ENCODE measurements at regions not wholly inside any gene's neighbourhood (a gene's known extent, or its start where the extent isn't known, plus 50 kb on each side); places are given as distances from the start of the nearest gene placed in this dataset.

DNA sequence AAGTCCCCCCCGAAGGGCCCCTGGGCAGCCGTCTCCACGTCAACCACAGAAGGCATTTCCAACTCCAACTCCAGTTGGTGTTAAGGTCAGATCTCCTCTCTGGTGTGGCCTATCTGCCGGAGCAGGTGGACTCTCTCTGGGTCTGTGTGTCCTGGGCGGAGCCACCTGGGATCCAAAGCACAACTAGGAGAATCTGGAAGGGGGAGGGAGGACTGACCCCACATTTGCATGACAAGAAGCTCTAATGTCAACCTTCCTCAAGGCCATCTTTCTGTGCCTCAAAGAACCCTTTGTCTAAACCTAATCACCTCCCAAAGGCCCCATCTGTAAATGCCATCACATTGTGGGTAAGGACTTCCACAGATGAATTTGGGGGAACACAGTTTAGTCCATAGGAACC, 381.5 kb downstream of the UQCRFS1 start (continued):
- TF ChIP-seq, protein P1, sequence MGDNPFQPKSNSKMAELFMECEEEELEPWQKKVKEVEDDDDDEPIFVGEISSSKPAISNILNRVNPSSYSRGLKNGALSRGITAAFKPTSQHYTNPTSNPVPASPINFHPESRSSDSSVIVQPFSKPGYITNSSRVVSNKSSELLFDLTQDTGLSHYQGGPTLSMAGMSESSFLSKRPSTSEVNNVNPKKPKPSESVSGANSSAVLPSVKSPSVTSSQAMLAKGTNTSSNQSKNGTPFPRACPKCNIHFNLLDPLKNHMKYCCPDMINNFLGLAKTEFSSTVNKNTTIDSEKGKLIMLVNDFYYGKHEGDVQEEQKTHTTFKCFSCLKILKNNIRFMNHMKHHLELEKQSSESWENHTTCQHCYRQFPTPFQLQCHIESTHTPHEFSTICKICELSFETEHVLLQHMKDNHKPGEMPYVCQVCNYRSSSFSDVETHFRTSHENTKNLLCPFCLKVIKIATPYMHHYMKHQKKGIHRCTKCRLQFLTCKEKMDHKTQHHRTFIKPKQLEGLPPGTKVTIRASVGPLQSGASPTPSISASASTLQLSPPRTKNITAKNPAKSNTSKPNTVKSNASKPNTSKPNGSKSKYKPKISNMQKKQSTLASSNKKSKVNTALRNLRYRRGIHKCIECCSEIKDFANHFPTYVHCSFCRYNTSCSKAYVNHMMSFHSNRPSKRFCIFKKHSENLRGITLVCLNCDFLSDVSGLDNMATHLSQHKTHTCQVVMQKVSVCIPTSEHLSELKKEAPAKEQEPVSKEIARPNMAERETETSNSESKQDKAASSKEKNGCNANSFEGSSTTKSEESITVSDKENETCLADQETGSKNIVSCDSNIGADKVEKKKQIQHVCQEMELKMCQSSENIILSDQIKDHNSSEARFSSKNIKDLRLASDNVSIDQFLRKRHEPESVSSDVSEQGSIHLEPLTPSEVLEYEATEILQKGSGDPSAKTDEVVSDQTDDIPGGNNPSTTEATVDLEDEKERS (tag by site-specific recombination; IDR thresholded peaks at IDR 0.05), result no peak

DNA sequence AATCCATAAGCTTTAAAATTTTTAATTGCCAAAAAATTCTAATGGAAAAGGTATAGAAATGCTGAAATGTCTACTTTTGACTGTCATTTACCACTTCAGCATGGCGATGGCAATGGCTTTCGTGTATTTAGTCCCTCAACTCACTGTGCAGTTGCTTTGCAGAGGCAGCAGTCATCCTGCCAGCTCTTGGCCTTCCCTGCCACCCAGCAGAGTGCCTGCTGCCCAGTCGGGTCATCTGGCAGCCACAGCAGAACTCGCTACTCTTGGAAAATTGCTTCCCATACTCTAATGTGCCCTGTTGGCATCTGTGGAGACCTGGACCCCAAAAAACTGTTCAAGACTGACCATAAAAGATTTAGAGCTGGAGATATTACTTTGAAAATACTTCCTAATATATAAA, 383.2 kb downstream of the UQCRFS1 start:
- POLR2A ChIA-PET, result no interaction called here
- H3K4me3 ChIP-seq (ENCODE audit: low read depth, low read length), result no peak overlapping the region
- H3K27ac ChIP-seq (ENCODE audit: extremely low read depth, low read depth, low read length), result no peak overlapping the region
- H3K36me3 ChIP-seq (ENCODE audit: control insufficient read depth in 2 of 2, insufficient read depth in 1 of 2, low read length in 2 of 2), result no peaks in the 10 kb centered on the region
- H3K4me1 ChIP-seq (ENCODE audit: control insufficient read depth, insufficient read depth, low read length), result no peaks in the 10 kb centered on the region
- H3K9me3 ChIP-seq (ENCODE audit: control insufficient read depth, insufficient read depth, low read depth, low read length), result no peaks in the 10 kb centered on the region
- TF ChIP-seq ZNF211 (tag by site-specific recombination; IDR thresholded peaks at IDR 0.05; ENCODE audit: low read depth) (no peak), ZNF155 (tag by site-specific recombination; IDR thresholded peaks at IDR 0.05) (no peak), KLF1 (tag by site-specific recombination; IDR thresholded peaks at IDR 0.05) (no peak), ZNF658 (tag by site-specific recombination; IDR thresholded peaks at IDR 0.05) (no peak), SP2 (tag by site-specific recombination; IDR thresholded peaks at IDR 0.05) (no peak), ZNF600 (tag by site-specific recombination; IDR thresholded peaks at IDR 0.05) (no peak), ZNF138 (tag by site-specific recombination; IDR thresholded peaks at IDR 0.05; ENCODE audit: borderline replicate concordance) (no peak), SCRT2 (tag by site-specific recombination; IDR thresholded peaks at IDR 0.05) (no peak), ZNF112 (tag by site-specific recombination; IDR thresholded peaks at IDR 0.05) (no peak), ZNF837 (tag by site-specific recombination; IDR thresholded peaks at IDR 0.05) (no peak), ZNF791 (tag by site-specific recombination; IDR thresholded peaks at IDR 0.05) (no peak)
- TF ChIP-seq, protein P2, sequence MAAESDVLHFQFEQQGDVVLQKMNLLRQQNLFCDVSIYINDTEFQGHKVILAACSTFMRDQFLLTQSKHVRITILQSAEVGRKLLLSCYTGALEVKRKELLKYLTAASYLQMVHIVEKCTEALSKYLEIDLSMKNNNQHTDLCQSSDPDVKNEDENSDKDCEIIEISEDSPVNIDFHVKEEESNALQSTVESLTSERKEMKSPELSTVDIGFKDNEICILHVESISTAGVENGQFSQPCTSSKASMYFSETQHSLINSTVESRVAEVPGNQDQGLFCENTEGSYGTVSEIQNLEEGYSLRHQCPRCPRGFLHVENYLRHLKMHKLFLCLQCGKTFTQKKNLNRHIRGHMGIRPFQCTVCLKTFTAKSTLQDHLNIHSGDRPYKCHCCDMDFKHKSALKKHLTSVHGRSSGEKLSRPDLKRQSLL (tag by site-specific recombination; IDR thresholded peaks at IDR 0.05), result no peak
- CTCF ChIA-PET, result interaction anchor here (0.6 to 1.6 kb wide), 6 partner anchors 10 to 1636 kb away, joined by 3 to 7 read pairs (median 4); no protein-coding TSS in a partner anchor

DNA sequence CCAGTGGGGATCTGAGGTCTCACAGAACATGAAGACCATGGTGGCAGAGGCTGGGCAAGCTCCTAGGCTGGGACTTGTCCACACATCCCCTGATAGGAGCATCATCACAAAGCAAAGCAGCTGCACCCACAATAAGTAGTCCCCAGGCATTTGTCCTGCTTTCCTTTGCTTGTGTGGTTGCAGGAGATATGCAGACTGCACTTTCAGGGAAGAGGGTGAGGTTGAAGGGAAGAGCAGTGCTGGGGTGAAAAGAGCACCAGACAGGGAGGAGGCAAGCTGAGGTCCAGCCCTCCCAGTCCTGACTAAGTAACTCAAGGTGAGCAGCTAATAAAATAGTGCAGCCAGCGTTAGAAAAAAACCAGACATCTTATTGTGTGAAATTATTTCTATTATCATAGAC, 383.6 kb downstream of the UQCRFS1 start:
- CTCF ChIA-PET, result interaction anchor here (0.6 to 1.3 kb wide), 4 partner anchors 50 to 363 kb away, joined by 3 to 4 read pairs (median 4); no protein-coding TSS in a partner anchor
- no peak overlapping the region for H3K27ac ChIP-seq (ENCODE audit: extremely low read depth, low read depth, low read length)
- POLR2A ChIA-PET, result no interaction called here
- no peaks in the 10 kb centered on the region for H3K36me3 ChIP-seq (ENCODE audit: control insufficient read depth in 2 of 2, insufficient read depth in 1 of 2, low read length in 2 of 2)
- no peak for TF ChIP-seq WT1 (tag by site-specific recombination; IDR thresholded peaks at IDR 0.05)
- TF ChIP-seq OVOL3 (tag by site-specific recombination; IDR thresholded peaks at IDR 0.05), result no peak
- TF ChIP-seq ZNF658 (tag by site-specific recombination; IDR thresholded peaks at IDR 0.05), result no peak
- no peaks in the 10 kb centered on the region for H3K9me3 ChIP-seq (ENCODE audit: control insufficient read depth, insufficient read depth, low read depth, low read length)
- no peak overlapping the region for H3K4me3 ChIP-seq (ENCODE audit: low read depth, low read length)
- no peaks in the 10 kb centered on the region for H3K4me1 ChIP-seq (ENCODE audit: control insufficient read depth, insufficient read depth, low read length)

DNA sequence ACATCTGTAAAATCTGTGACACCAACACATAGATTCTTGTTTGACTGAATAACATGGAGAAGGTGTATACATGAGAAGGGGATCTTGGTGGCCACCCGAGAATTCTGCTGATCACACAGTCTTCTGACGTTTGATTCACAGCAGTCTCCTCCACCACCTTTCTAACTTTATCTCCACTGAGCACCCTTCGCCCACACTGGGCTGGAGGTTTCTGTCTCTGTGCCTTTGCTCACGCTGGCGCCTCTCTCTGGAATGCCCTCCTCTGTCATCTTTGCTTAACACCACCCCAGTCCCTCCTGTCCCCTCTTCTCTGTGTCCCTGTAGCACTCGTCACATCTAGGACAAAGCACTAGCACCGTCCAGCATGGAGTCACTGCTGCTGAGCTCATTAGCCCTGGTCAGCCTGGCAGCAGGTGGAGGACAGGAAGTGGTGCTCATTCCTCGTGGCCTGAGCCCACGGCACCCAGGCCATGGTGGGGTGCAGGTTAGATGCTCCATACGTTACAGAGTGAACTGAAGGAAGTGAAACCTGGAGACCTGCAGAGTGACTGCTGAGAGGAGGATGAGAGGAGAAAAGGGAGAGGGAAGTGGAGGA, 384.6 kb downstream of the UQCRFS1 start:
- Histone ChIP-seq H3K4me3 (ENCODE audit: low read depth, low read length) (no peak overlapping the region), H3K27ac (ENCODE audit: extremely low read depth, low read depth, low read length) (no peak overlapping the region), H3K9me3 (ENCODE audit: control insufficient read depth, insufficient read depth, low read depth, low read length) (no peaks in the 10 kb centered on the region), H3K36me3 (ENCODE audit: control insufficient read depth in 2 of 2, insufficient read depth in 1 of 2, low read length in 2 of 2) (no peaks in the 10 kb centered on the region), H3K4me1 (ENCODE audit: control insufficient read depth, insufficient read depth, low read length) (no peaks in the 10 kb centered on the region)
- ChIA-PET POLR2A (no interaction called here), CTCF (interaction anchor here (0.9 to 2.7 kb wide), 3 partner anchors 19 to 51 kb away, joined by 3 to 8 read pairs (median 4); no protein-coding TSS in a partner anchor)
- no peak for TF ChIP-seq ZFP3 (tag by site-specific recombination; IDR thresholded peaks at IDR 0.05; ENCODE audit: low read depth)
- TF ChIP-seq, protein P3, sequence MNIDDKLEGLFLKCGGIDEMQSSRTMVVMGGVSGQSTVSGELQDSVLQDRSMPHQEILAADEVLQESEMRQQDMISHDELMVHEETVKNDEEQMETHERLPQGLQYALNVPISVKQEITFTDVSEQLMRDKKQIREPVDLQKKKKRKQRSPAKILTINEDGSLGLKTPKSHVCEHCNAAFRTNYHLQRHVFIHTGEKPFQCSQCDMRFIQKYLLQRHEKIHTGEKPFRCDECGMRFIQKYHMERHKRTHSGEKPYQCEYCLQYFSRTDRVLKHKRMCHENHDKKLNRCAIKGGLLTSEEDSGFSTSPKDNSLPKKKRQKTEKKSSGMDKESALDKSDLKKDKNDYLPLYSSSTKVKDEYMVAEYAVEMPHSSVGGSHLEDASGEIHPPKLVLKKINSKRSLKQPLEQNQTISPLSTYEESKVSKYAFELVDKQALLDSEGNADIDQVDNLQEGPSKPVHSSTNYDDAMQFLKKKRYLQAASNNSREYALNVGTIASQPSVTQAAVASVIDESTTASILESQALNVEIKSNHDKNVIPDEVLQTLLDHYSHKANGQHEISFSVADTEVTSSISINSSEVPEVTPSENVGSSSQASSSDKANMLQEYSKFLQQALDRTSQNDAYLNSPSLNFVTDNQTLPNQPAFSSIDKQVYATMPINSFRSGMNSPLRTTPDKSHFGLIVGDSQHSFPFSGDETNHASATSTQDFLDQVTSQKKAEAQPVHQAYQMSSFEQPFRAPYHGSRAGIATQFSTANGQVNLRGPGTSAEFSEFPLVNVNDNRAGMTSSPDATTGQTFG (tag by site-specific recombination; IDR thresholded peaks at IDR 0.05; ENCODE audit: borderline replicate concordance), result no peak
